GM18861 (cell line): ENCODE measurements at regions not wholly inside any gene's neighbourhood (a gene's known extent, or its start where the extent isn't known, plus 50 kb on each side); places are given as distances from the start of the nearest gene placed in this dataset.

Source experiments
- ATAC-seq: cut with Tn5 transposase; IDR thresholded peaks from one replicate; pipeline ENCODE4 v1.9.1; 2021; ENCODE audit not compliant: unreplicated experiment

DNA sequence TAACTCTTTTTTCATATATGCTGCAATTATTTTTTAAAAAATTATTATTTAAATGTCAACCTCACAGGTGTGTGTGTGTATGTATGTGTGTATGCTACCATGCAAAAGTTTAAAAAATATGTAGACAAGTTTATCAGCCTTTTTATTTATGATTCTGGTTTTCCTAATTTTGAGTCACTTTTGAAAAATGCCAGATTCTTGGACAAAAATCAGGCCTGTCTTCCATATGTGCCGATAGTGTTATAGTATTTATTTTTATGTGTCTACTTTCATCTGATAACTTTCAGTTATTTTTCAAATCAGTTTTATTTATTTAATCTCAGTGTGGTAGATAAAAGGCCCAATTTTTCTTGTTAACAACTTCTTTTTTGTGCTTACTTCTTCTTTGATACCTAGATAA, 176.2 kb downstream of the RDH14 start:
- no peak for ATAC-seq

DNA sequence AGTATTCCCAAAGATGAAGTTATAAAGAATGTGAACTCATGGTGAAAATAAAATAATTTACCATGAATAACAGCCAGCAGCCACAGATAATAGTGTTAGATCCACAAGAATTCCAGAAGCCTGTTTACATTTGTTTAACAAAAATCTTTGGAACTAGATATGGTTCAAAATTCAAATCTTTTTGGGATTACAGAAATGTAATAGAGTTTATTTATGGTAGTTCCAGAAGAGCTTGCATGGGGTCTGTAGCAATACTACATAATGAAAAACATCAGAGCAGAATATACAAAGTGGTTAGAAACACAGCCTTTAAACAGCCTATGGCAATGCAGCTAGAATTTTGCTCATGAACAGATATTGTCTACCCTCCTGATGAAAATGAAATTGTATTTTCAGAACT, 179.1 kb downstream of the RDH14 start:
- no peak for ATAC-seq

DNA sequence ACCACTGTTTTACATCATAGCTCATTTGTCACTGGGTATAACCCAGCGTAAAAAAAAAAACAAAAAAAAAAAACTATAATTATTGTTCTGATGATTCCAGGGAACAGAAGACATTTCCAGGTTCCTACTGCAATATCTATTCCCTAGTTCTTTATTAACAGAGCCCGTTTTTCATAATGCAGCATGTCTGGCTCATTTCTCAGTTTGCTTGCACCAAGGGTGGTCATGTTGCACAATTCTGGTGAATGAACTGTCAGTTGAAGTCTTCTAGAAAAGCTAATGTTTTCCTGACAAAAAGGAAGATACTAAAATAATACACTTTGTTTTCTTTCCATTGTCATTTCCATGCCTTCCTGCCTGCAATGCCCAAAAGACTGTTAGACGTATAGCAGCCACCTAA, 180.1 kb downstream of the RDH14 start:
- ATAC-seq = no peak

DNA sequence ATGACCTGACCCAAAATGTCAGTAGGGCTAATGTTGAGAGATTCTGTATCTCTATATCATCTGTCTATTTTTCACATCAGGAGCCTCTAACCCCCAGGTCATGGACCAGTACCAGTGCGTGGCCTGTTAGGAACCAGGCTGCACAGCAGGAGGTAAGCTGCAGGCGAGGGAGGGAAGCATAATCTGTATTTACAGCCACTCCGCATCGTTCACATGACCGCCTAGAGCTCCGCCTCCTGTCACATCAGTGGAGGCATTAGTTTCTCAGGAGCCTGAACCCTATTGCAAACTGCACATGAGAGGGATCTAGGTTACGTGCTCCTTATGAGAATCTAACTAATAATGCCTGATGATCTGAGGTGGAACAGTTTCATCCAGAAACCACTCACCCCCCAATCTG, 180.6 kb downstream of the RDH14 start:
- no peak for ATAC-seq

DNA sequence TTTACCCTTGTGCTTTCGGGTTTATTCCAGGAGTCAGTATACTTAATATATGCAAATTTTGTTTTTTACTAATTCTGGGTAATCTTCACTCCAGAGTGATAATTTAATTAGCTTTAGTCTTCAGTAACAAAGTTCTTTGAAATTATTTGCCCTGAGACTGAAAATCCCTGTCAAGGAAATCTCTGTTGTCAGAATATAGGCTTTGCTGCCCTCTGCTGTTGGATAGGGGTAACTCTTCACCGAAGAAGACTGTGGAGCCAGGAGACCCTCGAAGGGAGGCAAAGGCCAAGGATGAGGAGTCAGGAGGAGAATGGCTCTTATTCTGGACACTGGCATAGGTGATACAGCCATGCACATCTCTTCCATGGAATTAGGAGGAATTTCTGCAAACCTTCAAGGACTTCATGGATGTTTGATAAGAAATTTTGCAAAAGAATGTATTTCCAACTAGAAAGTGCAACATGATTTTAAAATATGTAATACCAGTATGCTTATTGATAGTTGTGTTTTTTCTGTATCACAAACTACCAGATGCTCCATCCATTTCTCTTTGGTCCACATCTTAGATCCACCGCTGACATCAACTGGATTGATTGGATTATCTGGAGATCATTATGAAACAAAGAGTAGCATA, 182.3 kb downstream of the RDH14 start:
- peak; percentile 77 for ATAC-seq

DNA sequence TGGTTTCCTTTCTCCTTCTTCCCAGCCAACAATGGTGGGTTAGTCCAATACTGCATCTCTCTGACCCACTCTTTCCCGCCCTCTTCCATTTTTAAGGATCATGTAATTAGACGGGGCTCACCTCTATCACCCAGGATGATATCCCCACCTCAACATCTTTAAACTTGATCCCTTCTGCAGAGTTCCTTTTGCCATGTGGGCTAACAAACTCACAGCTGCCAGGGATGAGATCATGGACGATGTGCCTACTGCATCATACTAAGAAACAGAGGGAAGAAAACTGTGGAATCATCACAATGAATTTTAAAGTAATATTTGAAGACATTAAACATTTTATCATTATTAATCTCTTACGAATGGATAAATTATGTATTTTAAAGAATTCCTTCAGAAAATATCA, 183.5 kb downstream of the RDH14 start:
- ATAC-seq = no peak

DNA sequence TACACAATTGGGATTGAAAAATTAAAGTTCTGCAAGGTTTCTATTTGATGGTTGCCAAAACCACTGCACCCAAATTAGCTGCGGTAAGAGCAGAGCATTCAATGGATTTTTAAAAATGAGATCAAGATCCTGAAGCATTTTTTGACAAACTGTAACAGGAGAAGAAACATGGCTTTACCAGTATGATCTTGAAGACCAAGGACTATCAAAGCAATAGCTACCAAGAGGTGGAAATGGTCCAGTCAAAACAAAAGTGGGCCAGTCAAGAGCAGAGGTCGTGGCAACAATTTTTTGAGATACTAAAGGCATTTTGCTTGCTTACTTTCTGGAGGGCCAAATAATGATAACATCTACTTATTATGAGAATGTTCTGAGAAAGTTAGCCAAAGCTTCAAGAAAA, 186.8 kb downstream of the RDH14 start:
- no peak for ATAC-seq

DNA sequence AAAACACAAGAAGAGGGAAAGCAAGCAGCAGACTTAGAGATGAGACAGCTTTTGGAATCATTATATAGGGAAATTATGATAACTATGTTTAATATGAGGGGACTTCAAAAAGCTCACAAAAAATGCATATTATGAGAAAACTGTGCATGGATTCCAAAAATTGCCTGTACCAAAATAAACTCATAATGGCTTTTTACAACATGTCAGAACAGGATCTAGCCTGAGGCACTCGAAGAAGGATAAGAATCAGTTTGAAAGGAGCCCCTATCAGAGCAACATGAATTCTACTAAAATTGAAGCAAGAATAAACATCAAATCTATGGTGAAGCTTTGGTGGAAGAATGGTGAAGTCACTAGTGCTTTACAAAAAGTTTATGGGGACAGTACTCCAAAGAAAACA, 187.4 kb downstream of the RDH14 start:
- no peak for ATAC-seq

DNA sequence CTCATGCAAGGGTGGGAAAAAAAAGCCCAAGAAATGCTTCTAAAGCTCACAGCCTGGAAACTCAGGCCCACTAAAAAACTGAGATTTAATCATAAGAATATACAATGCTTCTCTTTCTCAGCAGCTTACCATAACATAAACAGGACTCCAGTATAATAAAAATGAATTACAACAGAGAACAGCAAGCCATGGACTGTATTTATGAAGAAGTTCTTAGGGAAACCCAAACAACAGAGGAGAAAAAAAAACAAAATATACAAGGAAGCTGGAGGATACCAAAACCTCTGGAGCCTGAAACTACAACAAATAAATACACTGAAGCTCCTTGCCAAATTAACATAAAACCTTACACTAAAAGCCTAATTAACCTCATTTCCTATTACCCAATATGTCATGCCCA, 187.8 kb downstream of the RDH14 start:
- ATAC-seq = no peak

DNA sequence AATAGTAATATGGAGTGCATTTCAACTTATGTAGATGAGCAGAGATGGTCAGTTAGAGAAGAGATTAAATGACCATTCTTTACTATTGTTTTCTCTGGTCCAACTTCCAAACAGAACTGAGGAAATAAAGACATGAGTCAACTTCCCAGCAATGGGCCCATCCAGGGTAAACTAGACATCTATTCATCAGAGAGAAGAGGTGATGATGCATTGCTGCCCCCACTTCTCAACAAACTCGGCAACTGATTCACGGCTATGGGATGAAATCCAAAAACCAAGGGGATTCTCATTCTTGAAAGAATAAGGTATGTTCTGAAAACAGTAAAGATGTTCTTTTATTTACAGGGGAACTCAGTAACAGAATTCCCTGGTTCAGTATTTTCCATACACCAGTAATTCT, 190.7 kb downstream of the RDH14 start:
- no peak for ATAC-seq

DNA sequence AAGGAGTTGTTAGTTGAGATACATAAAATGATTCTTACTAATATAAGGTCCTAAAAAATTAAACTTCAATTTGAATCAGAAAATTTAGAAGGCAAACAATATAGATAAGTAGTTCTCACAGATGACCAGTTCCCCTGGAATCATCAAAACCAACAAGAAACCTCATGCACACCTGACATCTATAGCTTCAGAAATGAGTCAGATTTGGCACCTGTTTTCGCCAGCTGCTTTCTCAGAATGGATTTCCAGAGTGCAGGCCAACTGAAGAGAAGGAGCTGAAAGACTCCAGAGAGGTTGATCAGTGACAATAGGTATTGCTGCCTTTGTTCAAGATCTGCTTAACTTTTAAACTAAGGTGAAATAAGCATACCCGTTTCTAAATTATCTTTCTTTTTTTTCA, 192.4 kb downstream of the RDH14 start:
- ATAC-seq = no peak

DNA sequence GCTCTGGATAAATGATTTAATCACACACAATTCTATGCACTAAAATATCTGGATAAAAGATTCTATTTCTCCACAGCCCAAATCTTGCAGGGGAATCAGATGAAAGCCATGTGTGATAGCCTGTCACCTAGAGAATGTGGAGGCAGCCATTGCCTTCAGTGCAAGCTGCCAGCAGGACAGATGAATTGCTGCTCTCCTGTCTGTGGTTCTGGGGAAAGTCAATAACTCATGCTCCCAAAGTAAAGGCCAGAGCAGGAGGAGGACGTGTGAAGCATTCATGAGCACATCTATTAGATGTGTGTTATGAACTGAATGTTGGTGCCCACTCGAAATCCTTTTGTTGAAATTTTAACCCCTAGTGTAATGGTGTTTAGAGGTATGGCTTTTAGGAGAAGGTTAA, 195.1 kb downstream of the RDH14 start:
- ATAC-seq = no peak

DNA sequence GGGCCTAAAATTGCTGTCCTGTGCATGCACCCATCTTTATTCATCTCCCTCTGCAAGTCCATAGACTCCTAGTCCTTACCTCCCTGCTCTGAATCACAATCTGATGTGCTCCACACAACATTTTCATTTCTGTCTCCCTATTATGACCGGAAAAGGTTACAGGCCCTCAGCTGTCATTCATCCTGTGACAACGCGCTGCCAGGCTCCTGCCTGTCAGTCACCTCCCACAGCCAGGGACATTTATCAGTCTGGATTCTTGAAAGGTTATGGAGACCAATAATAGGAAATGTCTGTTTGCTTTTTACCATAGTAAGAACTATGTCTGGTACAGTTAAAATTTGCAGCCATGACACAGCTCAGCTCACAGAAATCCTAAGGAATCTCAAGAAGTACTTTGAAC, 197.1 kb downstream of the RDH14 start:
- no peak for ATAC-seq

DNA sequence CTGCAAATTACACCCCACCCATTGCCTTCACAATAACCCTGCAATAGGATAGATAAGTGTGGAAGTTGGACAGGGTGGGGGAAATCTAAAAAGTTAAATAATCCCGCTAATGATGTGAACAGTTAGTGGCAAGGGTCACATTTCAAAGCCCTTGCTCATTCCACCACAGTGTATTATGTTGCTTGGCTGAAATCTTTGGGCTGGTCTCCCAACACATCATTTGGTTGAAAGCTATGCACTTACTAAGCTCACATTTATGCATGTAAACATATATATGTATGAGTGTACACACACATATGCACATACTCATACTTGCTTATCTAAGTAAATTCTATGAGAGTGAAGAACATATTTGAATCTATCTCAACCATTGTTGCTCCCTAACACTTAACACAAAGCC, 197.8 kb downstream of the RDH14 start:
- ATAC-seq = no peak

DNA sequence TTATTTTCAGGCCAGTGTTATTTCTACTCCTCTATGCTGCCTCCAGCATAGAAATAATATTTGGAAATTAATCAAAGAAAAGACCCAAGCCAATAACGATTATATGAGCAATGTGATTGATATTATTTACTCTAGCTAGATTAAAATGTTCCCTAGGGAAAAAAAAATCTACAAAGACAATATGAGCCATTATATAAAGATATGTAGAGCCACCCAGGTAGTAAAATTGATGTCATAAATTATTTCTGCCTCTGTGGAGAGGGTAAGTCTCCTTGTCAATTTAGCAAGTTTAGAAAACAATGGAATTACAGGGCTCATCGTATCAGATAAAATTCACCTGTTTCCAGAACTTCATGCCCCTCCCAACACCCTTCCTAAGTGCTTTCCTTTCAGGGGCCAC, 202.9 kb downstream of the RDH14 start:
- no peak for ATAC-seq

DNA sequence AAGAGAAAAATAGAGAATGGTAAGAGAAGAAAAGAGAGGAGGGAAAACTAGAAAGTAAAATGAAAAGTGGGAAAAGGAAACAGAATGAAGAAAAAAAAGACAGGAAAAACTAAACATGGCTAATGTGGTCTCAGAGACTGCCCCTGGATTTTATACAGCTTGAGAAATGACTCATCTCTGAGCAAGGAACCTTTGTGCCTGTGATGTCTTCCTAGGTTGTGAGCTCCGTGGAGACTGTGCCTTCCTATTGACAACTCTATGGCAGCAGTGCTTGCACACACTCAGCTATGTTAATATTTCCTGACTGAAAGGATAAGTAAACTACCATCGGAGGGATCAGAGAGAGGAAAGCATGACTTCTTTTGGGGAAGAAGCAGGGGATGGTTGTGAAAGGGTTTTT, 203.8 kb downstream of the RDH14 start:
- ATAC-seq = no peak

DNA sequence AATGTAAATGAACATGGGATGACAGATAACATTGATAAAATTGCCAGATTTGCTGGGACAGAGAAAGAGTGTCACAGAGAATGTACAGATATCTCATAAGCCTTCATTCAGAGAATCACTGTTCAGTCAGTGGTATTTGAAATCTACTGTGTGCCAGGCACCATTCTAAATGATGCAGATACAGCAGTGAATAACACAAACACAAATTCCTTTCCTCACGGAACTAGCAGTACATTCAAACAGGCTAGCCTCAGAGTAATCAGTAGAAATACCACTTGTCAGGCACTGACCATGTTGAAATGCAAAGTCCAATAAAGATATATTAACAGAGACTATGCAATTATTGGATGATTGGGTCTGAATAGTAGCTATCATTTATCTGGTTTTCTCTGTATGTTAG, 211.0 kb downstream of the RDH14 start:
- ATAC-seq = no peak

DNA sequence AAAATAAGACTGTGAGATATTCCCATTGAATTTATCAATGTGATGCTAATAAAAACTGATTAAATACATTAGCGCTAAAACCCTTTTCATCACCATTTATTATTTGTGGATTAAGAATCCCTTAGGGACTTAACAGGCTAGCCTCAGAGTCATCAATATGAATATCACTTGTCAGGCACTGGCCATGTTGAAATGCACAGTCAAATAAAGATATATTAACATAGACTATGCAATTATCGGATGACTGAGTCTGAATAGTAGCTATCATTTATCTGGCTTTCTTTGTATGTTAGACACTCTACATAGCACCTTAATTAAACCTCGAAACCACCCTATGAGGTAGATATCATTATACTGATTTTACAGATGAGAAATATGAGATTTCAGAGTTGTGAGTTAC, 213.6 kb downstream of the RDH14 start:
- no peak for ATAC-seq

DNA sequence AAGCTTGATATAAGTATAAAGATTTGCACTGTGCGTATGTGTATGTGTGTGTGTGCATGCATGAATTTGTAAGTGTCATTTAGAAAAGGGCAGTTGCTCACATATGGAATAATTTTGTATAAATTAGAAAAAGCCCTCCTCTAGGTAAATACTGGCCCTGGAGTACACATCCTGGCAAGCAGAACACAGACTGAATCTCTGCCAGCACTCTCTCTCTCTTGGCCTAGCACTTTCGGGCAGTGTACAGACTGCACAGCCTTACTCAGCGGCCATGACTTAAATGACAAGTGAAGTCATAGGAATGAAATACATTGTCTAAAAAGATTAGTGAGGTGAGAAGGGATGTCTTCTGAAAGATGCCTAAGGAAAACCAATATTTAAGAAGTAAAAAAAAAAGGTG, 214.1 kb downstream of the RDH14 start:
- ATAC-seq = no peak

DNA sequence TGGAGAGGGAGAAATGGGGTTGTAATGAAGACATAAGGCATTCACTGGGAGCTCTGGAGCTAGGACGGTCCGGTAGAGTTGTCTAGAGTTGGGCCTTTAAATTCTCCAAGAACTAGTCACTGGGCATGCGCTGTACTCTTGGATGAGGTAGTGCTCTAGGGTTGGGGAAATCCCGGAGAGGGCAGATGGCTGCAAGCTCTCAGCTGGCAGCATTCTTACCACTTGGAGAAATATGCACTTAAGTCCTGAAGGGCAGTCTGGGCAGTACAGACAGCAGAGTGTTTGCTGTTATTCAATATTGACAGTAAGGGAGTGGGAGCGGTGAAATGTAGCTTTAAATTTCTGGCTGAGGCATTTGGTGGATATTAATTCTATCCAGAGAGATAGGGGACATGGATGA, 214.6 kb downstream of the RDH14 start:
- no peak for ATAC-seq

DNA sequence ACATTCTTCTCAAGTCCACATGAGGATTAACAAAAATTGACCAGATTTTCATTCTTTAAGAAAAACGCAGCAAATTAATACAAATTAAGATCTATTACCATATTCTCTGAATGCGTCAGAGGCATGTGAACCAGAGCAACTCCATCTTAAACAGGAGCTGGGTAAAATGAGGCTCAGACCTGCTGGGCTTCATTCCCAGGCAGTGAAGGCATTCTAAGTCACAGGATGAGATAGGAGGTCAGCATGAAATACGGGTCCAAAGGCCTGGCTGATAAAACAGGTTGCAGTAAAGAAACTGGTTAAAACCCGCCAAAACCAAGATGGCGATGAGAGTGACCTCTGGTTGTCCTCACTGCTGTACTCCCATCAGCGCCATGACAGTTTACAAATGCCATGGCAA, 217.6 kb downstream of the RDH14 start:
- no peak for ATAC-seq

DNA sequence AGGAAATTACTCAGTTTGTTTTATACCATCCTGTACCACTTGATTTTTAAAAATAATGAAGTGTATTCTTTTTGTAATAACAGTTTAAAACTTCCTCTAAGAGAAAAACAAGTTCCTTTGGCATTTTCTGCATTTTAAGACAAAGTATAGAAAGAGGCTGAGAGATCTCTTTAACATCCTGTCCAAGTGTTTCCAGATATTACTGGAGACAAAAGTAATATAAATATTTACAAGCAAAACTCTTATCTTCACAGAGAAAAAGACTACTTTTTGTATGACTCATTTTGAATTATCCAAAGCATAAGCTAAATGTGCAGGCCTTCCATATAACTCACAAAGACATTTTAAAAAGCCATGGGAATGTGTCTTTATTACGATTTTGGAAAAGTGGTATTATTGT, 221.1 kb downstream of the RDH14 start:
- no peak for ATAC-seq

DNA sequence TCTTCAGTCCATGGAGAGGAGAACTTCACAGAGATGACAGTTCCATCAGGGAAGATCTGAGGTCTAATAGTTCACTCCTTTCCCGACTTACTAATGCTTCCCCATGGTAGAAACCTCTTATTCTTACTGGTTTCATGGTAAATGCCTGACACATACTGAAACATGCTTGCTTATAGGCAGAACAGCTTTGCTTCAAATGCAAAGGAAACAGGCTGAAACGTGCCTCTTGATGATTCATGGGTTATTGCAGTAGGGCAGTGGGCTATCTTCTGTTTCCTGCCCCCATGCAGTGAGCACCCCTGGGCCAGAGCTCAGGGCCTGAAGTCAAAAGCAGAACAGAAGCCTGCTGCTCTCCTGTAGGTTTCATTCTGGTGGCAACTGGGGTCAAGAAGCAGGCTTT, 223.5 kb downstream of the RDH14 start:
- ATAC-seq = no peak

DNA sequence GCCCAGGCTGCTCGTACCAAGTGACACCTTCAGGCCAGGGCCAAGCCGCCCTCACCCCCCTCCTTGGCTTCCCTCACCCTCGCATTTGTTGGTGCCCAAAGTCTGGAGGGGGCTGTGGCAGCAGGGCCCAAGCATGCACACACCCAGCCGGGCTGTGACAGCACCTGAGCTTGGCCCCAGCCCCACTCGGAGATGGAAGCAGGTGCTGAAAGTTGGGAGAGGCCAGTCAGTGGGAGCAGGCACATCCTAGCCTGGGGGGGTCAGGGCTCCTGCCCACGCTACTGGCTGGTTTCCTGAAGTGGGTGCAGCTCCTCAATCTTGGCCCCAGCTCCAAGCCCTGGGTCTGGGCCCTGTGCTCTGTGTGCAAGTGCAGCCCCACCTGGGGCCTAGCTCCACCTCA, 228.0 kb downstream of the RDH14 start:
- ATAC-seq = no peak
